Activated CD8-positive, alpha-beta memory T cell treated with anti-CD3 and anti-CD28 coated beads, Interleukin-2, amount 50 U/mL, for 24 hours (primary cell): ENCODE measurements at regions not wholly inside any gene's neighbourhood (a gene's known extent, or its start where the extent isn't known, plus 50 kb on each side); places are given as distances from the start of the nearest gene placed in this dataset.

ENCODE experiments used
- DNase-seq: peaks from one replicate; pipeline ENCODE4 v3.0.0-alpha.2; 2020; ENCODE audit errors: extremely low read depth

GRCh38 chr13:79711631-79712030 is 230.7 kb downstream of the NDFIP2 start:
- DNase-seq = no peak

GRCh38 chr13:79710376-79710775 is 229.4 kb downstream of the NDFIP2 start:
- DNase-seq = no peak

GRCh38 chr13:79709471-79709870 is 228.5 kb downstream of the NDFIP2 start:
- no peak for DNase-seq

GRCh38 chr13:79703772-79704171 is 222.8 kb downstream of the NDFIP2 start:
- no peak for DNase-seq

GRCh38 chr13:79695754-79696153 is 214.8 kb downstream of the NDFIP2 start:
- DNase-seq = no peak

- no peak for DNase-seq
Observed at GRCh38 chr13:79692846-79693245, 211.9 kb downstream of the NDFIP2 start.

- DNase-seq = no peak
Observed at GRCh38 chr13:79691826-79692225, 210.9 kb downstream of the NDFIP2 start.

GRCh38 chr13:79688741-79689140 is 207.8 kb downstream of the NDFIP2 start:
- no peak for DNase-seq

- DNase-seq = no peak
Observed at GRCh38 chr13:79686441-79686840, 205.5 kb downstream of the NDFIP2 start.

- no peak for DNase-seq
Observed at GRCh38 chr13:79684371-79684770, 203.4 kb downstream of the NDFIP2 start.

GRCh38 chr13:79682164-79682563 is 201.2 kb downstream of the NDFIP2 start:
- no peak for DNase-seq

GRCh38 chr13:79681069-79681468 is 200.1 kb downstream of the NDFIP2 start:
- no peak for DNase-seq

GRCh38 chr13:79680485-79680884 is 199.5 kb downstream of the NDFIP2 start:
- no peak for DNase-seq

GRCh38 chr13:79679334-79679733 is 198.4 kb downstream of the NDFIP2 start:
- peak; percentile 5 for DNase-seq

GRCh38 chr13:79678100-79678499 is 197.1 kb downstream of the NDFIP2 start:
- no peak for DNase-seq

- DNase-seq = no peak
Observed at GRCh38 chr13:79675931-79676660, 195.1 kb downstream of the NDFIP2 start.

GRCh38 chr13:79674765-79675515 is 194.0 kb downstream of the NDFIP2 start:
- no peak for DNase-seq

- DNase-seq = no peak
Observed at GRCh38 chr13:79673993-79674377, 193.0 kb downstream of the NDFIP2 start.

- no peak for DNase-seq
Observed at GRCh38 chr13:79673310-79673992, 192.5 kb downstream of the NDFIP2 start.

GRCh38 chr13:79671420-79671819 is 190.5 kb downstream of the NDFIP2 start:
- DNase-seq = no peak

GRCh38 chr13:79668201-79668752 is 187.3 kb downstream of the NDFIP2 start:
- no peak for DNase-seq

- DNase-seq = no peak
Observed at GRCh38 chr13:79667771-79668170, 186.8 kb downstream of the NDFIP2 start.
